ENCODE measurements at regions not wholly inside any gene's neighbourhood (a gene's known extent, or its start where the extent isn't known, plus 50 kb on each side); places are given as distances from the start of the nearest gene placed in this dataset.

- TF ChIP-seq YY1 (IDR thresholded peaks at IDR 0.05; ENCODE audit: insufficient read depth, insufficient read length) (no peak), ZNF274 (IDR thresholded peaks at IDR 0.05; ENCODE audit: low read depth, low read length) (no peak), SUZ12 (IDR thresholded peaks at IDR 0.05; ENCODE audit: extremely low read depth, insufficient read depth, insufficient read length) (no peak)
Measured at GRCh38 chr6:170134471-170135440, 156.1 kb downstream of the DLL1 start.

Measured in NT2/D1 (cell line).